ENCODE measurements at regions not wholly inside any gene's neighbourhood (a gene's known extent, or its start where the extent isn't known, plus 50 kb on each side); places are given as distances from the start of the nearest gene placed in this dataset.
A peak's percentile ranks its signal among the peaks of the same experiment; 100 is the strongest.

GRCh38 chr16:79769928-79770243 lies 169.3 kb upstream of the MAF start (continued):
- TF ChIP-seq ZNF532 (CRISPR knock-in tag; IDR thresholded peaks at IDR 0.05; ENCODE audit: borderline replicate concordance) (no peak), IRF2 (CRISPR knock-in tag; IDR thresholded peaks at IDR 0.05; ENCODE audit: borderline replicate concordance, low read depth) (no peak), ZNF425 (CRISPR knock-in tag; conservative IDR thresholded peaks at IDR 0.05) (no peak), FOXJ3 (CRISPR knock-in tag; IDR thresholded peaks at IDR 0.05; ENCODE audit: borderline replicate concordance) (no peak)

- Mint-ChIP-seq H3K27ac (no peak overlapping the region), H3K4me1 (peaks cover 50% of the 10 kb centered on the region), H3K36me3 (no peaks in the 10 kb centered on the region), H3K27me3 (ENCODE audit: low read depth) (peaks cover 6% of the 10 kb centered on the region), H3K4me3 (peak overlapping the region; percentile 91), H3K9me3 (no peaks in the 10 kb centered on the region)
- POLR2A ChIA-PET, result interaction anchor here (0.7 kb wide), 1 partner anchor 1713 kb away, joined by 4 read pairs; no protein-coding TSS in a partner anchor
- DNase-seq (ENCODE audit: low spot score), result no peak
- ATAC-seq, result no peak
- CTCF ChIA-PET, result interaction anchor here (0.8 to 2.8 kb wide), 3 partner anchors 9 to 315 kb away, joined by 4 to 12 read pairs (median 8); no protein-coding TSS in a partner anchor
- TF ChIP-seq ARID4B (CRISPR knock-in tag; IDR thresholded peaks at IDR 0.05; ENCODE audit: borderline replicate concordance) (no peak), ATF6 (CRISPR knock-in tag; IDR thresholded peaks at IDR 0.05) (no peak), IRF1 (CRISPR knock-in tag; IDR thresholded peaks at IDR 0.05) (no peak), ZNF512 (CRISPR knock-in tag; IDR thresholded peaks at IDR 0.05; ENCODE audit: borderline replicate concordance) (no peak), CREB1 (CRISPR knock-in tag; IDR thresholded peaks at IDR 0.05) (no peak), MAX (CRISPR knock-in tag; IDR thresholded peaks at IDR 0.05) (no peak), GTF2I (CRISPR knock-in tag; conservative IDR thresholded peaks at IDR 0.05) (no peak), ZSCAN18 (CRISPR knock-in tag; IDR thresholded peaks at IDR 0.05) (no peak), ATF3 (CRISPR knock-in tag; conservative IDR thresholded peaks at IDR 0.05) (no peak), OVOL2 (CRISPR knock-in tag; IDR thresholded peaks at IDR 0.05; ENCODE audit: borderline replicate concordance) (no peak), FOXJ3 (CRISPR knock-in tag; IDR thresholded peaks at IDR 0.05; ENCODE audit: borderline replicate concordance) (no peak), ZNF416 (CRISPR knock-in tag; IDR thresholded peaks at IDR 0.05) (no peak), NR2C2 (CRISPR knock-in tag; IDR thresholded peaks at IDR 0.05) (no peak)
These were observed 168.9 kb upstream of the MAF start for GRCh38 chr16:79769270-79769927.

Measured in WTC11 (cell line).